ENCODE measurements at regions not wholly inside any gene's neighbourhood (a gene's known extent, or its start where the extent isn't known, plus 50 kb on each side); places are given as distances from the start of the nearest gene placed in this dataset.

DNA sequence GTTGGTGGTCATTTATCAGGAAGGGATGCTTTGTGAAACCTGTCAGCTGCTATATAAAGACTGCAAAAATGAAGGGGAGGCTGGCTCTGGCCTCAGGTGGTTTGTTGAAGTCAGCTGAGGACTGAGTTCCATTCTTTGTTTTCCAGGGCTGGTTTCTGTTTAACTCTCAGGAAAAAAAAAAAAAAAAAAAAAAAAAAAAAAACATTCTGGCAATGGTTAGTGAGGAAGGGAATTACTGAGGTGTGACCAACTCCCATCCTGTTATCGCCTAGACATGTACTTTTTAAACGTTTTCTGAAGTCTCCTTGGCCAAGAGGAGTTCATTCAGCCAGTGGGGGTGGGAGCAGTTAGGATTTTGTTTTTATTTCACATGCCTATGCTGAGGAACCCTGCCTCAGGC is 316.3 kb downstream of the OXSM start:
- no peaks in the 10 kb centered on the region for H3K9me3 ChIP-seq (ENCODE audit: low read depth)
- H3K27ac Mint-ChIP-seq: no peak overlapping the region
- H3F3A ChIP-seq (ENCODE audit: low read depth): no peaks in the 10 kb centered on the region
- peaks cover 20% of the 10 kb centered on the region for H3K4me1 Mint-ChIP-seq
- H3K79me2 ChIP-seq (ENCODE audit: low read depth): no peaks in the 10 kb centered on the region
- H3K9me3 Mint-ChIP-seq: no peaks in the 10 kb centered on the region
- H3K27me3 ChIP-seq: no peaks in the 10 kb centered on the region
- H3K4me3 Mint-ChIP-seq: no peak overlapping the region
- H3K27ac ChIP-seq: no peak overlapping the region
- no peak overlapping the region for H3K9ac ChIP-seq
- no peaks in the 10 kb centered on the region for H3K36me3 Mint-ChIP-seq
- no peak overlapping the region for H3K4me2 ChIP-seq
- no peak overlapping the region for H3K4me3 ChIP-seq
- peaks cover 11% of the 10 kb centered on the region for H3K4me1 ChIP-seq
- no peaks in the 10 kb centered on the region for H3K27me3 Mint-ChIP-seq (ENCODE audit: insufficient read depth, low read depth)
- H4K20me1 ChIP-seq (ENCODE audit: low read depth): no peaks in the 10 kb centered on the region
- no peak overlapping the region for H2AFZ ChIP-seq (replicated peaks)
- no peaks in the 10 kb centered on the region for H3K36me3 ChIP-seq
- DNase-seq (ENCODE audit: low spot score): no peak
- TF ChIP-seq, protein P1, sequence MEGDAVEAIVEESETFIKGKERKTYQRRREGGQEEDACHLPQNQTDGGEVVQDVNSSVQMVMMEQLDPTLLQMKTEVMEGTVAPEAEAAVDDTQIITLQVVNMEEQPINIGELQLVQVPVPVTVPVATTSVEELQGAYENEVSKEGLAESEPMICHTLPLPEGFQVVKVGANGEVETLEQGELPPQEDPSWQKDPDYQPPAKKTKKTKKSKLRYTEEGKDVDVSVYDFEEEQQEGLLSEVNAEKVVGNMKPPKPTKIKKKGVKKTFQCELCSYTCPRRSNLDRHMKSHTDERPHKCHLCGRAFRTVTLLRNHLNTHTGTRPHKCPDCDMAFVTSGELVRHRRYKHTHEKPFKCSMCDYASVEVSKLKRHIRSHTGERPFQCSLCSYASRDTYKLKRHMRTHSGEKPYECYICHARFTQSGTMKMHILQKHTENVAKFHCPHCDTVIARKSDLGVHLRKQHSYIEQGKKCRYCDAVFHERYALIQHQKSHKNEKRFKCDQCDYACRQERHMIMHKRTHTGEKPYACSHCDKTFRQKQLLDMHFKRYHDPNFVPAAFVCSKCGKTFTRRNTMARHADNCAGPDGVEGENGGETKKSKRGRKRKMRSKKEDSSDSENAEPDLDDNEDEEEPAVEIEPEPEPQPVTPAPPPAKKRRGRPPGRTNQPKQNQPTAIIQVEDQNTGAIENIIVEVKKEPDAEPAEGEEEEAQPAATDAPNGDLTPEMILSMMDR (IDR thresholded peaks at IDR 0.05): no peak
- no peak for TF ChIP-seq EZH2 (IDR thresholded peaks at IDR 0.05)
- no peak for TF ChIP-seq EZH2phosphoT487 (IDR thresholded peaks at IDR 0.05)

DNA sequence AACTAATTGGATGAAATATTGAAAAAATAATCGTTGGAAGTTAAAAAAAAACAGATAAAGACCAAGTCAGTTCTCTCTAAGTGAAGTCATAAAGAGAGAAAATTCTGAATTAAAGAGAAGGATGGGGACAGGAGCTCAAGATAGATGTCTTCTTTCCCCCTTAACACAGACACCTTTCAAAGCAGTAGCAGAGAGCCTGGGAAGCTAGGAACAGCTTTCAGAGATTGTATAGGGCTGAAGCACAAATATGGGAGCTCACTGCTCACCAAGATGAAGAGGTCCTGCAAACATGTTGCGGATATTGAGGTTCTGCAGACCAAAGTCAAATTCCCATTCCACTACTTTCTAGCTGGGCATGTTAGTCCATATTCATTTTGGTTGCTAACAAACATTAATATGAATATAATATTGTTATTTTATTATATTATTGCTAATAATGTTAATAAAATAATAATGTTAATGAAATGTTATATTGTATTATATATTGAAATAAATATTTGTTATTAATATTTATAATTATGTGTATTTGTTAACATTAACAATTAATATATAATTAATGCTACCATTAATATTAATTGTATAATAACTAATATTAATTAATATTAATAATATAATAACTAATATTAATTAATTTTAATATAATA is 319.1 kb downstream of the OXSM start:
- H3K4me1 Mint-ChIP-seq: peaks cover 20% of the 10 kb centered on the region
- no peak for DNase-seq (ENCODE audit: low spot score)
- H3K27ac Mint-ChIP-seq: no peak overlapping the region

DNA sequence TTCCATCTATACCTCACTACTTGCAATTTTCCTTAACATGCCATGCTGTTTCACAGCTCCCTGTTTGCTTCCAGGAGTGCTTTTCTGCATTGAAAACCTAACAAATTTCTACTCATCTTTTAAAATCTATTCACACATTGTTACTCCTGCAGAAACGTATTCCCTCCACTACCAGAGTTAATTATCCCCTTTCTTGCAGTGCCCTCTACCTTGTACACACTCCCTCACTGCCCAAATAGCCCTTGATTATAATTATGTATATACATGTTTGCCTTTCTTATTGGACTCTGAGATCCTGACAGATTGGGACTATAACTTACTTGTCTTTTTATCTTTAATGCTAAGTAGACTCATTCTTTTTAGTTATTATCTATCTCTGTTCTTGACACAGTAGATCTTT is 325.0 kb downstream of the OXSM start:
- H3K4me1 ChIP-seq: no peaks in the 10 kb centered on the region
- no peak overlapping the region for H3K4me3 Mint-ChIP-seq
- no peaks in the 10 kb centered on the region for H3F3A ChIP-seq (ENCODE audit: low read depth)
- H3K9me3 ChIP-seq (ENCODE audit: low read depth): peaks cover 4% of the 10 kb centered on the region
- H3K27ac ChIP-seq: no peak overlapping the region
- H3K27me3 Mint-ChIP-seq (ENCODE audit: insufficient read depth, low read depth): no peaks in the 10 kb centered on the region
- no peaks in the 10 kb centered on the region for H3K36me3 Mint-ChIP-seq
- H3K4me2 ChIP-seq: no peak overlapping the region
- H3K79me2 ChIP-seq (ENCODE audit: low read depth): no peaks in the 10 kb centered on the region
- H3K27ac Mint-ChIP-seq: no peak overlapping the region
- no peak for TF ChIP-seq EZH2phosphoT487 (IDR thresholded peaks at IDR 0.05)
- TF ChIP-seq, protein P1 (IDR thresholded peaks at IDR 0.05): no peak
- no peak for TF ChIP-seq EZH2 (IDR thresholded peaks at IDR 0.05)
- no peaks in the 10 kb centered on the region for H3K4me1 Mint-ChIP-seq
- H4K20me1 ChIP-seq (ENCODE audit: low read depth): no peaks in the 10 kb centered on the region
- H2AFZ ChIP-seq (replicated peaks): no peak overlapping the region
- no peak overlapping the region for H3K4me3 ChIP-seq
- H3K9me3 Mint-ChIP-seq: peaks cover 3% of the 10 kb centered on the region
- no peak overlapping the region for H3K9ac ChIP-seq
- no peaks in the 10 kb centered on the region for H3K27me3 ChIP-seq
- no peaks in the 10 kb centered on the region for H3K36me3 ChIP-seq
- no peak for DNase-seq (ENCODE audit: low spot score)

More for the DNA sequence above, 319.1 kb downstream of the OXSM start:
- Histone ChIP-seq H3K4me3 (no peak overlapping the region), H3K4me2 (no peak overlapping the region), H4K20me1 (ENCODE audit: low read depth) (no peaks in the 10 kb centered on the region), H3K27me3 (no peaks in the 10 kb centered on the region), H3K36me3 (no peaks in the 10 kb centered on the region), H3F3A (ENCODE audit: low read depth) (no peaks in the 10 kb centered on the region), H2AFZ (replicated peaks) (no peak overlapping the region), H3K9ac (no peak overlapping the region), H3K27ac (no peak overlapping the region), H3K79me2 (ENCODE audit: low read depth) (no peaks in the 10 kb centered on the region), H3K4me1 (peaks cover 11% of the 10 kb centered on the region), H3K9me3 (ENCODE audit: low read depth) (no peaks in the 10 kb centered on the region)
- no peaks in the 10 kb centered on the region for H3K36me3 Mint-ChIP-seq
- H3K4me3 Mint-ChIP-seq: no peak overlapping the region
- no peaks in the 10 kb centered on the region for H3K9me3 Mint-ChIP-seq
- H3K27me3 Mint-ChIP-seq (ENCODE audit: insufficient read depth, low read depth): no peaks in the 10 kb centered on the region
- TF ChIP-seq EZH2phosphoT487 (IDR thresholded peaks at IDR 0.05): no peak
- TF ChIP-seq EZH2 (IDR thresholded peaks at IDR 0.05): no peak
- TF ChIP-seq, protein P1 (IDR thresholded peaks at IDR 0.05): no peak
